Breast epithelium (tissue), 3 donors: ENCODE measurements at regions not wholly inside any gene's neighbourhood (a gene's known extent, or its start where the extent isn't known, plus 50 kb on each side); places are given as distances from the start of the nearest gene placed in this dataset.

Experiments
- POLR2AphosphoS5 ChIP-seq, 3 donors: sonication (generic); formaldehyde crosslinking; IDR thresholded peaks; one replicate each; pipeline ENCODE4 v1.6.1; 2017; ENCODE audit warnings: antibody characterized with exemption in 3 of 3
- TF ChIP-seq, protein P1 (sequence below), 3 donors: fragments of 450-650 bp; IDR thresholded peaks; one replicate each; pipeline ENCODE4 v1.5.1; 2016 to 2017; ENCODE audit warnings: antibody characterized with exemption in 3 of 3, mild to moderate bottlenecking in 3 of 3, moderate library complexity in 3 of 3

DNA sequence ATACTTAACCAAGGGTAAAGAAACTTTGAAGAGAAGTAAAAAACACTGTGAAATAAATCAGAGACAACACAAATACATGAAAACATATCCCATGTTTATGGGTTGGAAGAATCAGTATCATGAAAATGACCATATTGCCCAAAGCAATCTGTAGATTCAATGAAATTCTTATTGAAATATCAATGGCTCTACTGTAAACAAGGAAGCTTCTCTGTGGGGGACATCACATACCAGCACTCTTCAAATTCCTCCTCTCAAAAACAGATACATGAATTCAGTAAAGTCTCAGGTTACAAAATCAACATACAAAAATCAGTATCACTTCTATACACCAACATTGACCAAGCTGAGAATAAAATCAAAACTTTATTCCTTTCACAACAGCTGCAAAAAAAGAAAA, 63.5 kb upstream of the CNTNAP5 start:
- TF ChIP-seq, protein P1, sequence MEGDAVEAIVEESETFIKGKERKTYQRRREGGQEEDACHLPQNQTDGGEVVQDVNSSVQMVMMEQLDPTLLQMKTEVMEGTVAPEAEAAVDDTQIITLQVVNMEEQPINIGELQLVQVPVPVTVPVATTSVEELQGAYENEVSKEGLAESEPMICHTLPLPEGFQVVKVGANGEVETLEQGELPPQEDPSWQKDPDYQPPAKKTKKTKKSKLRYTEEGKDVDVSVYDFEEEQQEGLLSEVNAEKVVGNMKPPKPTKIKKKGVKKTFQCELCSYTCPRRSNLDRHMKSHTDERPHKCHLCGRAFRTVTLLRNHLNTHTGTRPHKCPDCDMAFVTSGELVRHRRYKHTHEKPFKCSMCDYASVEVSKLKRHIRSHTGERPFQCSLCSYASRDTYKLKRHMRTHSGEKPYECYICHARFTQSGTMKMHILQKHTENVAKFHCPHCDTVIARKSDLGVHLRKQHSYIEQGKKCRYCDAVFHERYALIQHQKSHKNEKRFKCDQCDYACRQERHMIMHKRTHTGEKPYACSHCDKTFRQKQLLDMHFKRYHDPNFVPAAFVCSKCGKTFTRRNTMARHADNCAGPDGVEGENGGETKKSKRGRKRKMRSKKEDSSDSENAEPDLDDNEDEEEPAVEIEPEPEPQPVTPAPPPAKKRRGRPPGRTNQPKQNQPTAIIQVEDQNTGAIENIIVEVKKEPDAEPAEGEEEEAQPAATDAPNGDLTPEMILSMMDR (IDR thresholded peaks at IDR 0.05), result no peak
- no peak for TF ChIP-seq POLR2AphosphoS5 (IDR thresholded peaks at IDR 0.05)
